ENCODE measurements at regions not wholly inside any gene's neighbourhood (a gene's known extent, or its start where the extent isn't known, plus 50 kb on each side); places are given as distances from the start of the nearest gene placed in this dataset.
A peak's percentile ranks its signal among the peaks of the same experiment; 100 is the strongest.

DNA sequence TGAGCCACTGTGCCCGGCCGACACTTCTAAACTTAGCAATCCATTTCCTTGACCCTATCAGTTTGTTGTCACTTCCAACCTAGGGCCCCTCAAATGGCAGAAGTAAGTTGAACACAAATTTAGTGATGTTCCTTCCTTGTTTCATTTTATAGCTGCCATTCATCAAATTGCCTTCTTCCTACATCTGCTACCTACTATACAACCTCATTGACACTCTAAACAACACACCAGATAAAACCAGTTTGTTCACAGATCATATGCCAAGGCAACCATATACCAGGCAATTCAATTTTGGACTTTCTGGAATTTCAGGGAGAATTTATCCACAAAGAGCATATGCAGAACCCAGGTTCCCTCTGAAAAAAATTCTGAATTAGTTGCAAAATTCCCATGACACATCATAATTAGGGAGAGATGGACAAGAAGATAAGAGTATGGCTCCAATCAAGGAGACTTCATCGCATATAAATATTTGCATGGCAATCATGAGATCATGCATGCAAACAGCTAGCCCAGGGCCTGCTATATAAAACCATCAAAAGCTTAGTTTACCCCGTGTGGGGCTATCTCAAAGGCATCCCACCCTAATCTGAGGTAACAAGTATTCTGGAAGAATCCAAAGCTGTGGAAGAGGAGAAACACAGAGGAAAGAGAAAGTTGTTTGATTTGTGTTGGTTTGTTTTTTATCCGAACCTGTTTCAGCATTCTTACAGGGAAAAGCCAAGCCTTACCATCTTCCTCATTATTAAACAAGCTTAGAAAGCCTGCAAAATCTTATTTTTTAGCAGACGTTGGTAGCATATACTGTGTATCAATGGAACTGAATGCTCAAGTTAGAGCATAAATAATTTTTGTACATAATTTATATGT, 132.8 kb upstream of the TNFAIP3 start:
- peak; percentile 85 for ATAC-seq
- H3K36me3 ChIP-seq (ENCODE audit: low read depth) = no peaks in the 10 kb centered on the region
- H3K4me3 ChIP-seq = no peak overlapping the region
- no peak for TF ChIP-seq CTCF (IDR thresholded peaks at IDR 0.05)
- no peak for DNase-seq
- peaks cover 4% of the 10 kb centered on the region for H3K4me1 ChIP-seq (ENCODE audit: low read depth)
- intact Hi-C loops (cut with DNase I, micrococcal nuclease) = no loop called here
- no peaks in the 10 kb centered on the region for H3K9me3 ChIP-seq

- TF ChIP-seq CTCF (IDR thresholded peaks at IDR 0.05) = no peak
- H3K36me3 ChIP-seq (ENCODE audit: low read depth) = no peaks in the 10 kb centered on the region
- no peak overlapping the region for H3K4me3 ChIP-seq
- intact Hi-C loops (cut with DNase I, micrococcal nuclease) = no loop called here
- no peak for DNase-seq
- no peaks in the 10 kb centered on the region for H3K9me3 ChIP-seq
- ATAC-seq = peak; percentile 18
- peaks cover 4% of the 10 kb centered on the region for H3K4me1 ChIP-seq (ENCODE audit: low read depth)
Measured at GRCh38 chr6:137734875-137735182, 132.2 kb upstream of the TNFAIP3 start.

DNA sequence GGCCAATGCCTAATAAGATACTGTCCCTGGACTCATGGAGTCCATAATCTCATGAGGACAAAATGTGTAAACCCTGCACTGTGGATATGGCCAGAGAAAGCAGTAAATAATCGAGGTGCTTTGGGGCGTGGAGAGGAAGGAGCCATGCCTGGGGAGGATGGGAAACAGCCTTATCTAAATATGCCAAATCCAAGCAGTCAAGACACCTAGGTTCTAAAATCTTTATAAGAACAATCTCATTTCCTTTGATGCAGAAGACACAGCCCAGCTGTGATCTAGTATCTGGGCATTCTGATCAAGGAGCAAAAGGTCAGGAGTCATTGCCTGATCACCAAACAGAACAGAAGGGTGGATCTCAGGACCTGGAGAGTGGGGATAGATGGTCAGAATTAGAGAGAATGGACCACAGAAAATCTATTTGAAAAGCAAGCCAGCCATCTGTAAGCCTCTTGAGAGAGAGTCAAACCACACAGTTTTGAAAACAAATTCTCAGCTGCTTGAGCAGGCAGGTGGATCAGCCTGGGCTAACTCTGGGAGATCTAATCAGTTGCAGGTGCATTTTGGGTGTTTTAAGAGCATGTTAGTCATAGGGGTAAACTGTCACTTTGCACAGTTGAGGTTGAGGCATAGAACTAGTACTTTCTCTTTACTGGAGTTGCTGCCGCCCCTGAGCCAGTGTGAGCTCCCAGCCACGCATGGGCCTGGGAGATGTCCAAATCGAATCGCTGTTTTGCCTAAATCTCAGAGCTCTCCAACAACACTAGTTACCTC, 130.8 kb upstream of the TNFAIP3 start:
- TF ChIP-seq CTCF (IDR thresholded peaks at IDR 0.05) = no peak
- Histone ChIP-seq H3K36me3 (ENCODE audit: low read depth) (no peaks in the 10 kb centered on the region), H3K4me1 (ENCODE audit: low read depth) (peaks cover 4% of the 10 kb centered on the region), H3K4me3 (no peak overlapping the region), H3K9me3 (no peaks in the 10 kb centered on the region)
- intact Hi-C loops (cut with DNase I, micrococcal nuclease) = no loop called here
- ATAC-seq (no peak), DNase-seq (no peak)

- ATAC-seq = no peak
- no peaks in the 10 kb centered on the region for H3K36me3 ChIP-seq (ENCODE audit: low read depth)
- intact Hi-C loops (cut with DNase I, micrococcal nuclease) = no loop called here
Measured at GRCh38 chr6:137736911-137737310, 130.1 kb upstream of the TNFAIP3 start.

More at GRCh38 chr6:137736911-137737310, 130.1 kb upstream of the TNFAIP3 start:
- no peak for TF ChIP-seq CTCF (IDR thresholded peaks at IDR 0.05)
- no peak overlapping the region for H3K4me3 ChIP-seq
- no peak for DNase-seq
- H3K4me1 ChIP-seq (ENCODE audit: low read depth) = peaks cover 4% of the 10 kb centered on the region
- no peaks in the 10 kb centered on the region for H3K9me3 ChIP-seq
